KOPT-K1 (cell line): ENCODE measurements at regions not wholly inside any gene's neighbourhood (a gene's known extent, or its start where the extent isn't known, plus 50 kb on each side); places are given as distances from the start of the nearest gene placed in this dataset.
"Not testable (repeated sequence)": the region's sequence is repeated elsewhere in the genome, so short reads cannot be mapped to it uniquely, and the experiment has no call there.

Experiments
- H3K27ac ChIP-seq: fragments of 200-600 bp; sonication (generic); 2 replicates; pipeline ENCODE4 v1.5.1; 2016; ENCODE audit warnings: antibody characterized with exemption, mild to moderate bottlenecking, low read depth, low read length; ENCODE audit not compliant: poor library complexity, severe bottlenecking
- H3K36me3 ChIP-seq: fragments of 200-600 bp; sonication (generic); 2 replicates; pipeline ENCODE4 v1.5.1; 2017; ENCODE audit warnings: antibody characterized with exemption, mild to moderate bottlenecking, low read length, moderate library complexity; ENCODE audit not compliant: insufficient read depth
- H3K9me3 ChIP-seq: fragments of 200-600 bp; sonication (generic); 2 replicates; pipeline ENCODE4 v1.5.1; 2017; ENCODE audit warnings: antibody characterized with exemption, low read length, mild to moderate bottlenecking; ENCODE audit not compliant: insufficient read depth, poor library complexity, severe bottlenecking

- Histone ChIP-seq H3K36me3 (no peaks in the 10 kb centered on the region), H3K9me3 (no peaks in the 10 kb centered on the region), H3K27ac (no peak overlapping the region)
Measured at GRCh38 chr21:27526451-27526850, 559.6 kb upstream of the ADAMTS5 start.

GRCh38 chr21:27525780-27526179, 558.9 kb upstream of the ADAMTS5 start:
- Histone ChIP-seq H3K36me3 (no peaks in the 10 kb centered on the region), H3K27ac (no peak overlapping the region), H3K9me3 (no peaks in the 10 kb centered on the region)

DNA sequence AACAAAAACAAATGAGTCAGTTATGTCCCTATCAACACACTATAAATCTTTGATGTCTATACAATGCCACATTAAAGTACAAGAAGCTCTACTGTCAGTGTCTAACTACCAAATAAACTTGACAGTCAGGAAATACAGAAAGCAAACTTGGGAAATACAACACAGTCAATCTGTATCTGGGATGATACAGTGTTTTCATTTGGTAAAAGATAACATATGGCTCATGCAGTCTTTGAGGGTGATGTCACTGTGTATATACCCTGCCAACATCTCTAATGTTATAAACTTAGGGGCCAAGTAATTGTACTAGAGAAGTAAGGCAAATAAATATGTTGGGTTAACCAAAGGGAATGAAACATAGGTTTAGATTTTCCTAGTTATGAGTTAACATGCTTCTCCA, 552.5 kb upstream of the ADAMTS5 start:
- H3K36me3 ChIP-seq, result no peaks in the 10 kb centered on the region
- no peak overlapping the region for H3K27ac ChIP-seq
- H3K9me3 ChIP-seq, result peaks cover 16% of the 10 kb centered on the region

DNA sequence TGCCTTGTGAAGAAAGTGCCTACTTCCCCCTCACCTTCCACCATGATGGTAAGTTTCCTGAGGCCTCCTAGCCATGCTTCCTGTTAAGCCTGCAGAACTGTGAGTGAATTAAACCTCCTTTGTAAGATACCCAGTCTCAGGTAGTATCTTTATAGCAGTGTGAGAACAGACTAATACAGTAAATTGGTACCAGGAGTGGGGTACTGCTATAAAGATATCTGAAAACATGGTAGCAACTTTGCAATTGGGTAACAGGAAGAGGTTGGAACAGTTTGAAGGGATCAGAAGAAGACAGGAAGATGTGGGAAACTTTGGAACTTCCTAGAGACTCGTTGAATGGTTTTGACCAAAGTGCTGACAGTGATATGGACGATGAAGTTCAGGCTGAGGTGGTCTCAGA, 550.3 kb upstream of the ADAMTS5 start:
- not testable (repeated sequence) for H3K36me3 ChIP-seq, H3K27ac ChIP-seq
- H3K9me3 ChIP-seq, result peaks cover 16% of the 10 kb centered on the region

DNA sequence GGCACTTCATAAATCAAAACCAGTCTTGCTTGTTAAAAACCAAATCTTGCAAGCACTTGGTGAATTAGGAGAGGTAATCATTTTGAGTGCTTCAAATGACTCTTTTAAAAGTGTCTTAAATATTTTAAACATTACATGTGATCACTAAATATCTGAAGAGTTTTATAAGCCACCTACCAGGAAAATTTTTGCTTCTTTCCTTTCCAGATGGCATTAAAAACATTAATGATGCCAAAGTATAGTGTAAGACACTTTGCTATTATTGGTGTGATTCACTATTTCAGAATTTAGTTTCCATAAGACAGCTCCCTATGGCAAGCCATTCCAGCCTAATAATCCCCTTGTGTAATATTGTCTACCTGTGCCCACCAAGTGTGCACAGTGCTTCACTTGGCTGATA, 548.8 kb upstream of the ADAMTS5 start:
- no peak overlapping the region for H3K27ac ChIP-seq
- no peaks in the 10 kb centered on the region for H3K36me3 ChIP-seq
- peaks cover 16% of the 10 kb centered on the region for H3K9me3 ChIP-seq

DNA sequence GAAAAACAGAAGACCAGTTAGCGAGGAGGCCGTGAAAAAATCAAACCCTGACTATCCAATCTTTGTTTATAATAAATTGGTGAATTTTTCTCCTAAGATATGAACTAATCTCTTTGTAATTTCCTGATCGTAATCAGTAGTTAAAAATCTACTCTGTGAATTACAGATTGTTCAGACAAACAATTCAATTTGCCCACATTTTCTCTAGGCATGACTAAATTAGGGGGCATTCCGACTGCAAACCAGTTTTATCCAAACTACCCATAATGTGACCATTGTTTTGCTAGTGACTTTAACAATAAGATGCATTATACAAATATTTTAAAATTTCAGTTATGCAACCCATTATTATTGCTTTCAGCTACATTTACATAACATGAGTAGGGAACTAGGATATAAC, 546.9 kb upstream of the ADAMTS5 start:
- Histone ChIP-seq H3K9me3 (peaks cover 16% of the 10 kb centered on the region), H3K27ac (no peak overlapping the region), H3K36me3 (no peaks in the 10 kb centered on the region)

DNA sequence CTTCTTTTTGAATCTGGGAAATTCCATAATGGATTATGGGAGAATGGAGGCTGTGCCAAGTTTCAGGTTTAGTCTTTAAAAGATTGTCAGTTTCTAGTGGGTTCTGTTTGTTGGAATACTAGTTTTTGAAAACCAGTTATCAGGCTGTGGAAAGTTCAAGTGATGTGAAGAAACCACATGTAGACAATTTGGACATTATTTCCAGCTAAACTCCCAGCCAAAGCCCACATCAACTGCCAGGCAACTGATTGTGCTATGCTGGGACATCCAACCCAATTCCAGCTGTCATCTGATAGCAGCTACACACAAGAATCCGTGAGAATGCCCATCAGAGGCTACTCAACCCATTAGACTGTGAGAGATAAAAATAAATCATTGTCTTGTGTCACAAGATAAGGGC, 546.1 kb upstream of the ADAMTS5 start:
- no peak overlapping the region for H3K27ac ChIP-seq
- H3K36me3 ChIP-seq, result no peaks in the 10 kb centered on the region
- peaks cover 11% of the 10 kb centered on the region for H3K9me3 ChIP-seq

DNA sequence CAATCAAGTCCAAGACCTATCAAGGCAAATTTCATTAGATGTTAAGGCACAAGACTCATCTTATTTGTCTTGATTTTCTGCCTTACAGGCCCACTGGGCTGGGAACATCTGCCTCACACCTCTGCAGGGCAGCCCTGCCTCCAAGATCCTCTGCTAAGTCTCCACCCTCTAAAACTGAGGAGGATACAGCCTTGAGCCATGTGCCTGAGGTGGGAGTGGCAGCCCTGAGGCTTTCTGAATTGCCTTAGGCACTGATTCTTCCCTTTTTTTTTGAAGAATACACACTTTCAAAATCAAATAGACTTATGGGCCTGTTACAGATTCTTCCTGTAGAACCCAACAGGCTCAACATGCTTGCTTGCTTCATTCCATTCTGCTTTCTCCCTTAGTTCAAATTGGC, 544.3 kb upstream of the ADAMTS5 start:
- no peak overlapping the region for H3K27ac ChIP-seq
- H3K9me3 ChIP-seq, result no peaks in the 10 kb centered on the region
- no peaks in the 10 kb centered on the region for H3K36me3 ChIP-seq

- no peak overlapping the region for H3K27ac ChIP-seq
- H3K36me3 ChIP-seq, result no peaks in the 10 kb centered on the region
- H3K9me3 ChIP-seq, result no peaks in the 10 kb centered on the region
Measured at GRCh38 chr21:27507695-27508094, 540.8 kb upstream of the ADAMTS5 start.

- Histone ChIP-seq H3K36me3 (no peaks in the 10 kb centered on the region), H3K27ac (no peak overlapping the region), H3K9me3 (no peaks in the 10 kb centered on the region)
Measured at GRCh38 chr21:27505516-27505915, 538.6 kb upstream of the ADAMTS5 start.

GRCh38 chr21:27502801-27503200, 535.9 kb upstream of the ADAMTS5 start:
- Histone ChIP-seq H3K9me3 (no peaks in the 10 kb centered on the region), H3K27ac (no peak overlapping the region), H3K36me3 (no peaks in the 10 kb centered on the region)

DNA sequence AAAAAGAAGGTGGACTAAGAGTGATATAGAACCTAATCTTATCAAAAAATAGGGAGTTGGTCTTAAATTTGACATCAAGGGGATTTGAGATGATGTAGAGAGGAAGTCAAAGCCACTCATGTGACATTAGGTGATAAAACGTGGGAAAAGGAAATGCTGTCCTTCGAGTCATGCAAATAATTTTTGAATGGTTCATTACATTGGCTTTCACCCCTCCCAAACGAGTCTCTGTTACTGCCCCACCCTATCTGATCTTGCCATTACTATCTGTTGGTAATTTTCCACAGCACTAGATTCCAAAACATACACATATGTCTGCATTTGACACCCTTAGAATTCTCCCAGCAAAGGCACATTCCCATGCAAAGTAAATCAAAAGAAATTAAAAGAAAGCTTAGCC, 531.1 kb upstream of the ADAMTS5 start:
- no peak overlapping the region for H3K27ac ChIP-seq
- H3K36me3 ChIP-seq, result no peaks in the 10 kb centered on the region
- H3K9me3 ChIP-seq, result no peaks in the 10 kb centered on the region

DNA sequence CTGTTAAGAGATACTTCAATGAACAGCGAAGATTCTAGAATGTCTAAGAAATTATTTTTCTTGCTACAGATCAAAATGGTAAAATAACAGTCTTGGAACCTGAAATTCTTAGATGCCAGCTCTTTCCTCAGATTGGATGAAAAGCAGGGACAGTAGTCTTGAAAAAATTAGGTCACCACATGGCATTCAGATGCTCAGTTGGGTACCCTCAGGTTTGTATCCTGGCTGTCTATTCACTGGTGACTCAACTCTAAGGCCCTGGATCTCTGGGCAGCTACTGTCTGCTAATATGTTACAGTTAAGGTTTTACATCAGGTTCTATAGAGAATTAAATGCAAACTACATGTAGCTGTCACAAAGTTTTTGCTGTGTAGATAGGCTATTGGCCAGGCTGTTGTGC, 528.9 kb upstream of the ADAMTS5 start:
- Histone ChIP-seq H3K9me3 (no peaks in the 10 kb centered on the region), H3K27ac (no peak overlapping the region), H3K36me3 (no peaks in the 10 kb centered on the region)

GRCh38 chr21:27493542-27493941, 526.7 kb upstream of the ADAMTS5 start:
- Histone ChIP-seq H3K27ac (no peak overlapping the region), H3K9me3 (no peaks in the 10 kb centered on the region), H3K36me3 (no peaks in the 10 kb centered on the region)

- Histone ChIP-seq H3K27ac (no peak overlapping the region), H3K9me3 (no peaks in the 10 kb centered on the region), H3K36me3 (no peaks in the 10 kb centered on the region)
Measured at GRCh38 chr21:27487676-27488075, 520.8 kb upstream of the ADAMTS5 start.

- H3K36me3 ChIP-seq, result no peaks in the 10 kb centered on the region
- H3K9me3 ChIP-seq, result no peaks in the 10 kb centered on the region
- H3K27ac ChIP-seq, result no peak overlapping the region
Measured at GRCh38 chr21:27480841-27481261, 514.0 kb upstream of the ADAMTS5 start.

DNA sequence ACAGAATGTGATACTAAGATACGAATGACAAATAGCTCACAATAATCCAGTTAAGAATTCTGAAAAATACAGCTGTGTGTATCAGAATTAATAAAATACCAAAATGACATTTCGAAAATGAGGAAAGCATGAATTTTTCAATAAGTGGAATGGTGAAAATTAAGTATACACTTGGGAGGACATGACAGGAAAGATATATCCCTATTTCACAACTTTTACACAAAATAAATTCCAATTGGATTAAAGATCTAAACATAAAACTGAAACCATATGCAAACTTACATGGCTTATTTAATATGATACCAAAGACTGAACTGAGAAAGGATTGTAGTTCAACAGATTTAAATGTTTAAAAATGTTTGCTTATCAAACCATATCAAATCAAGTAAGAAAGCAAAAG, 510.4 kb upstream of the ADAMTS5 start:
- Histone ChIP-seq H3K36me3 (no peaks in the 10 kb centered on the region), H3K9me3 (no peaks in the 10 kb centered on the region), H3K27ac (no peak overlapping the region)
